Superior temporal gyrus (tissue), 1 donor: ENCODE measurements at regions not wholly inside any gene's neighbourhood (a gene's known extent, or its start where the extent isn't known, plus 50 kb on each side); places are given as distances from the start of the nearest gene placed in this dataset.

ENCODE experiments used
- DNase-seq: peaks from one replicate; pipeline ENCODE4 v3.0.0-alpha.2; 2016; ENCODE audit errors: extremely low spot score

- no peak for DNase-seq
These were observed 292.8 kb upstream of the KLF6 start for GRCh38 chr10:4077804-4078203.

DNA sequence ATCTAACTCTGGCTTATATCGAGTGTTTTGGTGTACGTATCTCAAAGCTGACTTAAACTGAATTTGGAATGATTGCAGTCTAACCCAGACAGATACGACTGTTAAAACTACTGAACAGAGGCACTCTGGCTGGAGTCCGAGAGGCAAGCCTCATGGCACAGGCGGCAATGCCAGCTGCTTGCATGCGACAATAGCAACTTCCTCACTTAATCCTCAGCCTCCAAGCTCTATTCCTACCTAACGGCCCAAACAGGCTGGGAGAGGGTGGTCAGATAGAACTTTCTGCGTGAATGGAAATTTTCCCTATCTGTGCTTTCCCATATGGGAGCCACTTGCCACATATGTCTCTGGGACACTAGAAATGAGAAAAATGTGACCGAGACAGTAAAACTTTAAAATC lies 292.0 kb upstream of the KLF6 start:
- DNase-seq, result no peak

GRCh38 chr10:4075443-4075842 lies 290.4 kb upstream of the KLF6 start:
- DNase-seq, result no peak

- no peak for DNase-seq
These were observed 289.8 kb upstream of the KLF6 start for GRCh38 chr10:4074545-4075407.

DNA sequence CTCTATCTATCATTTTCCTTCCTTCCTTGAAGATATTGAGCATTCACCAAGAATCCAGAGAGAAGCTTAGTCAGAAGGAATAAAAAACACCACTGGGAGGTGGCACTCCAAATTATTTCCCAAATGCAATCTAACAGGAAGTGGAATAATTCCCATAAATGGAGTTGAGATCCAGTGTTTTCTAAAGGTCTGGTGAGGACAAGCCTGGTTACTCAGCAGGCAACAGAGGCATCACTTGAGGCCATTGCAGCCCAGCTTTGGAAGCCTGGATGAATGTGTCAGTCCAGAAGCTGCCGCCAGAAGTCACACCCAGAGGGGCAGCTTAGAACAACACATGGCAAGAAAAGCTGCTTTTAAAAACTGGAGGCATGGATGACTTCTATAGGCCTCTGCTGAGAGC lies 288.9 kb upstream of the KLF6 start:
- no peak for DNase-seq

DNA sequence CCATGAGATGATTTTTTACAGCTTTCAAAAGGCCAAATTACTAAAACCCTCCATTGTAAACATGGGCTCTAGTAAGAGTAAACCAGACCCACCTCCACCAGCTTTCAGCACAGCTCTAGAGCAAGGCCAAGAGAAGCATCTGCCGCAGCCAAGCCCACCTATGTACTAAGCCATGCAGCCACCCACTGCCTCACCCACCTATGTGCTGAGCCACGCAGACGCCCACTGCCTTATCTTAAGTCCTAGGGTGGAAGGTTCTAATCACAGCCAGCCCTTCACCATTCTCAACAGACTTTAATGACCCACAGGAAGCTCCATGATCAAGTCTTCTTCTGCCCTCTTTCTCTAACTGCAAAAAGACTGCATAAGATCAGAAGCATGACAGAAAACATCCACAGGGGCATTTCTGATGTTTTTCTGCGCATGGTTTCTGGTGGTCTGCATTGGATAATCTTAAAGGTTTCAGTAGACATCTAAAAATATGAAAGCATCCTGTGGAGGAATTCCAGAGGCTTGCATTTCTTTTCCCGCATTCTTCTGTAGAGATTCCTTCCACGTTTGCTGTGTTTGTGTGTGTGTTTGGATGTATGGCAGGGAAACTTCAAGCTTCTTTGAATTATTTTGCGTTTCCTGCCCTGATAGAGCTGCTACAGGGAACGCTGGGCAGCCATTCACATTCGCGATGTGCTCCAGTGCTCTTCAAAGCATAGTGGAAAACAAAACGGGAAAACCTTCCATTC lies 286.1 kb upstream of the KLF6 start:
- DNase-seq, result no peak

GRCh38 chr10:4070184-4070583 lies 285.2 kb upstream of the KLF6 start:
- DNase-seq, result no peak

DNA sequence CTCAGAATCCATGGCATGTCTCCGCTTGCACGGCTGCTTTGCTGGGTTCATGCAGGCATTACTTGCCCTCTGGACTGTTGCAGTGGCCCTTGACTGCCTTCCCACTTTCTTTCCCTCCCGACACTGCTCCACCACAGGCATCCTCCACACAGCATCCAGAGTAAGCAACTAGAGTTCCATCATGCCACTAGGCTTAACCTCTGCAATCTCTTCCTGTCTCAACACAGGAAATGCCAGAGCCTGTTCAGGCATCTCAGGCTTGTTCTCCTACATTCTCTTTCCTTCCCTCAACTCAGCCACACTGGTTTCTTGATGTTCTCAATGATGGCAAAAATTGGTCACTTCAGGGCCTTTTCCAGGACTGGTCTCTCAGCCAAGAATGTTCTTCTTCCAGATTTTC lies 284.5 kb upstream of the KLF6 start:
- DNase-seq, result no peak

GRCh38 chr10:4068629-4069028 lies 283.6 kb upstream of the KLF6 start:
- DNase-seq, result no peak

GRCh38 chr10:4067931-4068561 lies 283.0 kb upstream of the KLF6 start:
- no peak for DNase-seq

GRCh38 chr10:4067531-4067930 lies 282.5 kb upstream of the KLF6 start:
- DNase-seq, result no peak

DNA sequence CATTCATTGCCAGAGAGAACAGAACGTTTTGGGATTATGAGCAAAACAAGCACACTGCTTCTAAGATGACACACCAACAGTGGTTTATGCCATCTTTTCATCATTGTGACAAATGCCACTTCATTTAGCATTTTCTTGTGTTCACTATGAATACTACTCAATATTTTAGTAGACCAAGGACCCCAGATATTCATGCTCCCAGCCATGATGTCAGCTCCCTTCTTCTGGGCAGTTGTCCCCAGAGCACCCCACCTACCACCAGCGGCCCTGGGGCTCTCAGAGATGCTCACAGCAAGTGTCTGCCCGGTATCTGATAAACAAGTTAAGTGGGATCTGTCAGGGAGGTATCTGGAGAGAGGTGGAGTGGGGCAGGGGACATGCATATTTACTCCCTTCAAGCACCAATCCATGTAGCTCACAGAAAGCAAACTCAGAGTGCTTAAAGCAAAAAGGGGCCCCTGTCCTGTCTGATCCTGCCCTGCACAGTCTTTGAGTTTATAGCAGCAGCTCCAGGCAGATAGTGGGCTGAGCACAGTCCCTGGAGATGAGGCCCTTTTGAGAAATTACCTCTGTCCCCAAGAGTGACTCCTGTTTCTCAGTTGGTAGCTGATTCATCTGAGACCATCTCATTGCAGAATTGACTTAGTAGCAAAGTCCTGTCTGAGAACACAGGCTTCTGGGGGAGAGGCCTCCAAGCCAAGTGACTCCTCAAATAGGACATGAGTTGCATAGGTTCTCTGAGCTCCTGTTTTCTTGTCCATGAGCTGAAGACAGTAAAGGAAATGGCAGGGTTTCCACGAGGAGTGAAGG lies 281.8 kb upstream of the KLF6 start:
- no peak for DNase-seq

GRCh38 chr10:4064489-4064888 lies 279.5 kb upstream of the KLF6 start:
- DNase-seq, result no peak

DNA sequence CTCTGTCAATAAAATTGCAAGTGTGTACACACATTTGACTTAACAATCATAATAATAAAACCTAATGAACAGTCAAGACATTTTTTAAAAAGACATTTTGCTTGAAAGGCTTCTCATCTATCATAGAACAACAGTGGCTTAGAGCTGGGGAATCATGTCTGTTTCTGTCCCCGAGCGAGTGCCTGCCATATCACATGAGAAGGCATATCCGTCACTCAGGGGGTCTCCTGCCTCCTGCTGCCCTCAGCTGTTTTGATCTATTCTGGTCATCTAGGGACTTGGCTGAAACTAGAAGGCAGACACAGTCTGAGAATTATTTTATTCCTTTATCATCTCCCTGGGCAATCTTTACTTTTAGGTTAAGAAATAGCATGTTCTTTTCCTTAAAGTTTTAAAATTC lies 278.7 kb upstream of the KLF6 start:
- no peak for DNase-seq

DNA sequence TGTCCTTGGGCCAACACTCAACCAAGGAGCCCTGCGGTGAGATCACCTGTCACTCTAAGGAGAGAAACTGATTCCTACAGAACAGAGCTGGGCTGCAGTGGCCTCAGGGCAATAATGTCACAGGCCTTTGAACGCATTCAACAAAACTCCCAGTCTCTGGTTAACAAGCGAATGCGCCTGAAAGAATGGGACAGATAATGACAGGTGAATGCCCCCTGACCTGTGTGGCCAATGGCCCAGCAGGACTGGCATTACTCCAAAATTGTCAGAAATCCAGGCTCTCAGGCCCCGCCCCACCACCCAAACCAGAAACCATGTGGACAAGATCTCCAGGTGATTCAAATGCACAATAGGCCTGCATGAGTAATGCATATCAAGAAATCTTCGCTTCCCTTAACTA lies 277.7 kb upstream of the KLF6 start:
- no peak for DNase-seq

DNA sequence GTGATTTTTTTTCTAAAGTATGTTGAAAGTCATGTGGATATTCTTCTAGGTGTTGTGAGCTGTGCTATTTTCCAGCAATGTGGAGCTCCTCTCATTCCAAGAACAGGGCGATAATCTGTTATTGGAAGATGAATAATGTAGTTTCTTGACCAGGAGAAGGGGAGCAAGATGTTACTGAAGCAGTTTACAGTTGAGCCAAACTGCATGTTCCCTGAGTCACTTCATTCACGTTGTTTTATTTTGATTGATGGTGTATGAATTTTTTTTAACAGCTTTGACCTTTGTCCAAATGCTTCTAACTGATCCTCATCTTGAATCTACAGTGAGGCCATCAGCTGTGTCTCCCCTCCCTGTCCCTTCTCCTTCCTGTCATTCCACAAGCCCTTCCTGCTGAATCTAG lies 277.1 kb upstream of the KLF6 start:
- peak; percentile 21 for DNase-seq

GRCh38 chr10:4061441-4061951 lies 276.5 kb upstream of the KLF6 start:
- DNase-seq, result peak; percentile 57

- no peak for DNase-seq
These were observed 274.6 kb upstream of the KLF6 start for GRCh38 chr10:4059471-4060138.

DNA sequence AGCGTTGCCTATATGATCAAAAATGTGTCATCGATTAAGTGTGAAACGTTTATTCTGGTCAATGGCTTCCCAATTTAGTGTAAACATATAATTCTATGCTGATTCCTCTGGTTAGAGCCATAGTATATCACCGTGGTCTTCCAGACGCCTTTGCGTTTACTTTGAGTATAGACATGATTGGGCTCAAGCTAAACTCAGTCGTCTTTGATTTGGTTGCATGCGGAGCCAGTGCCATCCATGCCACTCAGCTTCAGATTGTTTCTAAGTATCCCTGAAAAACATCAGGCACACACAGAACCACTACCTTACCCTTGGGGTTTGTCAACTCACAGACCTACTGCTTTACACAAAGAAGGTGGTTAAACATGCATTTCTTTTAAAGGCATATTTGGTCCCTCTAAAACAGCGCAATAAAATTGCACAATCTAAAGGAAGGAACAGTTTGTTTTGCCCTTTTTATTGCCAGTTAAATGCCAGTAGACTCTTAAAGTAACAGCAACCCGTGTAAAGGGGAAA lies 273.6 kb upstream of the KLF6 start:
- no peak for DNase-seq

GRCh38 chr10:4057725-4058513 lies 272.9 kb upstream of the KLF6 start:
- no peak for DNase-seq
